DMS114 treated with DMSO at 0.1 percent for 48 hours (cell line): ENCODE measurements at regions not wholly inside any gene's neighbourhood (a gene's known extent, or its start where the extent isn't known, plus 50 kb on each side); places are given as distances from the start of the nearest gene placed in this dataset.
"Not testable (repeated sequence)": the region's sequence is repeated elsewhere in the genome, so short reads cannot be mapped to it uniquely, and the experiment has no call there.

Experiments used
- DNase-seq: peaks from one replicate; lab custom pipeline; 2025; ENCODE audit not compliant: unreplicated experiment; lab: John Stamatoyannopoulos, UW

- DNase-seq, result no peak
These were observed 142.6 kb upstream of the PROK2 start for GRCh38 chr3:71927505-71928066.

GRCh38 chr3:71926616-71927015 is 141.7 kb upstream of the PROK2 start:
- DNase-seq, result no peak

GRCh38 chr3:71926262-71926600 is 141.3 kb upstream of the PROK2 start:
- DNase-seq, result no peak

- not testable (repeated sequence) for DNase-seq
These were observed 140.7 kb upstream of the PROK2 start for GRCh38 chr3:71925511-71926261.

- no peak for DNase-seq
These were observed 139.8 kb upstream of the PROK2 start for GRCh38 chr3:71924721-71925120.

GRCh38 chr3:71921036-71921435 is 136.1 kb upstream of the PROK2 start:
- DNase-seq, result no peak

- DNase-seq, result no peak
These were observed 134.6 kb upstream of the PROK2 start for GRCh38 chr3:71919572-71919971.

- no peak for DNase-seq
These were observed 132.6 kb upstream of the PROK2 start for GRCh38 chr3:71917545-71917944.

GRCh38 chr3:71916747-71917369 is 131.9 kb upstream of the PROK2 start:
- no peak for DNase-seq

- no peak for DNase-seq
These were observed 128.0 kb upstream of the PROK2 start for GRCh38 chr3:71912839-71913495.

GRCh38 chr3:71910108-71910507 is 125.2 kb upstream of the PROK2 start:
- no peak for DNase-seq

GRCh38 chr3:71907996-71908395 is 123.0 kb upstream of the PROK2 start:
- DNase-seq, result no peak

- DNase-seq, result no peak
These were observed 122.0 kb upstream of the PROK2 start for GRCh38 chr3:71906976-71907375.

GRCh38 chr3:71905426-71905825 is 120.5 kb upstream of the PROK2 start:
- DNase-seq, result no peak

GRCh38 chr3:71903936-71904335 is 119.0 kb upstream of the PROK2 start:
- DNase-seq, result no peak

- no peak for DNase-seq
These were observed 118.2 kb upstream of the PROK2 start for GRCh38 chr3:71903112-71903495.

GRCh38 chr3:71902258-71903111 is 117.5 kb upstream of the PROK2 start:
- DNase-seq, result no peak

- DNase-seq, result no peak
These were observed 116.7 kb upstream of the PROK2 start for GRCh38 chr3:71901645-71902044.

- no peak for DNase-seq
These were observed 115.1 kb upstream of the PROK2 start for GRCh38 chr3:71900057-71900456.

- no peak for DNase-seq
These were observed 111.8 kb upstream of the PROK2 start for GRCh38 chr3:71896751-71897150.
